Embryonic facial prominence (tissue), 1 donor: ENCODE measurements at regions not wholly inside any gene's neighbourhood (a gene's known extent, or its start where the extent isn't known, plus 50 kb on each side); places are given as distances from the start of the nearest gene placed in this dataset.
A peak's percentile ranks its signal among the peaks of the same experiment; 100 is the strongest.
"Not testable (repeated sequence)": the region's sequence is repeated elsewhere in the genome, so short reads cannot be mapped to it uniquely, and the experiment has no call there.

Experiments used
- DNase-seq: peaks from one replicate; pipeline ENCODE4 v3.0.0-alpha.2; 2016; ENCODE audit errors: extremely low spot score

DNA sequence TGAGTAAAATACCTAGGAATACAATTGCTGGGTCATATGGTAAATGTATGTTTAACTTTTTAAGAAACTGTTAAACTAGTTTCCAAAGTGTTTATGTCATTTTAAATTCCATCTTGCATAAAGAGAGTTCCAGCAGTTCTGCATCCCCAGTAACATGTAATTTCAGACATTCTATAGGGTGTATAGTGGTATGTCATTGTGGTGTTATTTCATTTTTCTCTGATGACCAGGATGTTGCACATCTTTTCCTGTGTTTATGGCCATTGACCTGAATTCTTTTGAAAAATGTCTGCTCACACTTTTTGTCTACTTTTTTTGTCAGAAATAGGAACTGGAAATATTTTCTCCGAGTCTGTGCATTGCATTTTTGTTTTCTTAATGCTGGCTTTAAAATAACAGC lies 128.9 kb downstream of the TMEM200A start:
- DNase-seq: no peak

DNA sequence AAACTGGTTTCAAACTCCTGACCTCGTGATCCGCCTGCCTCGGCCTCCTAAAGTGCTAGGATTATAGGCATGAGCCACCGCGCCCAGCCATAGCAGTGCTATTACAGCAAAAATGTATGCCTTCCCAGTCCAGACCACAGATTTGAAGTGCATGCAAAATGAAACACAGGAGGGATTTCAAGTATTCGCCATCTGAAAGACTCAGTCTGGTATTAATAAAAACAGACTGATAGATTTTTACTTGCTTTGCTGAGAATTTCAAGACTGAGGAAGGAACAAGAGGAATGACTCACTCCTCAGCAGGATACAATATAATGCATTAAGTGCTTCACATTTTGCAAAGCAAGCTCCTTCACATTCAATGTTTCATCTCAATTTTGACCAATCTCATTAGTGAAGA lies 134.9 kb downstream of the TMEM200A start:
- peak; percentile 37 for DNase-seq

- DNase-seq: no peak
These were observed 137.3 kb downstream of the TMEM200A start for GRCh38 chr6:130503146-130503545.

DNA sequence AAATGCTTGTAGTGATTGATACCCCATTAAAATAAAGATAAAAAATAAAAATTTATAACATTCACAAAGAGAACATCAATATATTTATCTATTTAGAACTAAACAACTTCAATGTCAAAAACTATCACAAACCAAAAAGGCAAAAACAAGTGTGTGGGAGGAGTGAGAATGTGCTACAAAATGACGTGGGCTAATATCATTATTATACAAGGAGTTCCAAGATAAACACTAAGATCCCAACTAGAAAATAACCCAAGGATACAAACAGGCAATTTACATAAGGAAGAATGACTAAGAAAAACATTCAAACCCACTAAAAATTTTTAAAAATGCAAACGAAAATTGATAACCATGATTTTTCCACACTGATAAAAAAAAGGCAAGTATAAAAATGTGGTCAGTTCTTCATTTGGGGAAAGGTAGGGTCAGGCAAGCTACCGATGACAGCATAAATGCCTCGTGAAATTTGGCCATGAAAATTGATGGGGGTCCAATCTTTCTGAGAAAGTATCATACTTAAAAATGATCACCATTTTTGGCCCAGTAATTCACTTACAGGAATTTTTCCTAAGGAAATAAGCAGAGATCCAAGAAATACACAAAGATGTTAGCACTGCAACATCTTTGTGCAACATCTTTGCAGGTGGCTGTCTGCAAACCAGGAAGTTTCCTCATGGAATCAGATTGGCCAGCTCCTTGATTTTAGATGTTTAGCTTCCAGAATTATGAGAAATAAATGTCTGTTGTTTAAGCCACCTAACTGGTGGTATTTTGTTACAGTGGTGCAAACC lies 140.2 kb downstream of the TMEM200A start:
- no peak for DNase-seq

- DNase-seq: not testable (repeated sequence)
These were observed 141.3 kb downstream of the TMEM200A start for GRCh38 chr6:130507005-130507665.

GRCh38 chr6:130507666-130508028 lies 141.8 kb downstream of the TMEM200A start:
- no peak for DNase-seq

DNA sequence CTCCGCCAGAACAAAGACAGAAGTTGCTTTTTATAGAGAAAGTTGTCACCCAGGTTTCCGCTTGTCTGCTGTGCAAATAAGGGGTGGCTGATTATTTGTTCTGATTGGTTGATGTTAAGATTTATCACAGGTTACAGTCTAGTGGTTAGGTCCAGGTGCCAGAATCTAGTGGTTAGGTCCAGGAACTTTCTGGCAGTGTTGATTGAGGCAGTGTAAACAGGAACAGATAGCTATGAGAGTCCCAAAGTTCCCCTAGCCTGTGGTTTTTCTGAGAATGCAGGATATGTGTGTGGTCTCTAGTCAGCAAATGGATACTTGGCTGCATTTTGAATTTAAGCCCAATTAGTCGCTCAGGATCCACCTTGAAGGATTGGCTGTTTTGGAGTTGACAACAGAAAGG lies 148.0 kb downstream of the TMEM200A start:
- no peak for DNase-seq

DNA sequence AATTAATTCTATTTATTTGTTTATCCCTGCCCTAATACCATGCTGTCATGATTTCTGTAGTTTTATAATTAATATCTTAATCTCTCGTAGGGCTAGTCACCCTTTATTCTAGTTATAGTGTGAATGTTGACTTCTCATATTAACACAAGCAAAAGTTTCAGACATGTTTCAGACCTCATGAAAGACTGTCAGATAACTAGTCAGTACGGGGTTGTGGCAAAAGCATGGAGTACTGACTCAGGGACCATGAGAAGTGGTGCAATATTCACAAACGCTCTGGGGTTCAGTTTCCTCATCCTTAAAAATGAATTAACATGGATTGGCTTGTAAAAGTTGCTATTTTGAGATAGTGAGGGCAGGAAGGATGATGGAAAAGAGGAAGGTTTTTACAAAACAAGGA lies 148.9 kb downstream of the TMEM200A start:
- DNase-seq: no peak

GRCh38 chr6:130515306-130515705 lies 149.5 kb downstream of the TMEM200A start:
- no peak for DNase-seq

DNA sequence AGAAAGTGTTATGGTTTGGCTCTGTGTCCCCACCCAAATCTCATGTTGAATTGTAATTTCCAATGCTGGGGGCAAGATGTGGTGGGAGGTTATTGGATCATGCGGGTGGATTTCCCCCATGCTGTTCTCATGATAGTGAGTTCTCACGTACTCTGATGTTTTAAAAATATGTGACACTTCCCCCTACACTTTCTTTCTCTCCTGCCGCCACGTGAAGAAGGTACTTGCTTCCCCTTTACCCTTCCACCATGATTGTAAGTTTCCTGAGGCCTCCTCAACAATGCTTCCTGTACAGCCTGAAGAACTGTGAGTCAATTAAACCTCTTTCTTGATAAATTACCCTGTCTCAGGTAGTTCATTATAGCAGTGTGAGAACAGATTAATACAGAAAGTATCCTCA lies 150.8 kb downstream of the TMEM200A start:
- DNase-seq: no peak

DNA sequence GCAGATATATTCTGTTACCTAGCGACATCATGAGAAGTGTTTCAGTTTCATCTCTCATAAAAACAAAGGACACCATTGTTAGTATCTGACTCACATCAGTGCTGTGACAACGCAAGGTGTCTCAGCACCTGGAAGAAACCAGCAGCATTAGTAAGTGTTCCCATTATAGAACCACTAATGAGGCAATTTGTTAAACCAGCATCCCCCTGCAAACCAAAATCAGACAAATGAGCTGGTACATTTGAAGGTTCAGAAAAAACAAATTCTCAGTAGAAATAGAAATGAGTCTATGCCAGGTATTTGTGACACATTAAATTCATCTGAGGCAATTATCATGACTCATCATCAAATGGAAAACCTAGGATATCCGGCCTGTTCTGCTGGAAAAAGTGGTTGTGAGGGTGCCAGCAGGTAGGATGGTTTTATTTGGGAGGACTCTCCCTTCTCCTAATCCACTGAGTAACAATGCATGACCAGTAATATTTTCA lies 151.7 kb downstream of the TMEM200A start:
- no peak for DNase-seq

- DNase-seq: no peak
These were observed 152.8 kb downstream of the TMEM200A start for GRCh38 chr6:130518588-130518987.

- no peak for DNase-seq
These were observed 154.4 kb downstream of the TMEM200A start for GRCh38 chr6:130520221-130520620.

DNA sequence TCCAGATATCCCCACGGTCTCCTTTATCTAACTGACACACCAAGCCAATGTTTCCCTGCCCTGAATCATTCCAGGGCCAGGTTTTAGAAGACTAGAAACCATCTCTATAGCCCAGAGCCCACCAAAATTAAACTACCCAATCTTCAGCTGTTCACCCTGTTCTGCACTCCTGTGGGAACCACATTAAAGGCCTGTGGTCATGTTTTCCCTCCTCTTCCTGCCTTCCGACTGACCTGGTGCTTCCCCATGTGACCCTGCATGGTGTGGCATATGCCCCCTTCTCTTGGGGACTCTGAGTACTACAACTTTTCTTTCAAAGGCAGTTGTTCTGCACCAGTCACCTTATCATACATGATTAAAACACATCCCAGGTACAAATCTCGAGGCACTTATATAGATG lies 155.0 kb downstream of the TMEM200A start:
- no peak for DNase-seq

DNA sequence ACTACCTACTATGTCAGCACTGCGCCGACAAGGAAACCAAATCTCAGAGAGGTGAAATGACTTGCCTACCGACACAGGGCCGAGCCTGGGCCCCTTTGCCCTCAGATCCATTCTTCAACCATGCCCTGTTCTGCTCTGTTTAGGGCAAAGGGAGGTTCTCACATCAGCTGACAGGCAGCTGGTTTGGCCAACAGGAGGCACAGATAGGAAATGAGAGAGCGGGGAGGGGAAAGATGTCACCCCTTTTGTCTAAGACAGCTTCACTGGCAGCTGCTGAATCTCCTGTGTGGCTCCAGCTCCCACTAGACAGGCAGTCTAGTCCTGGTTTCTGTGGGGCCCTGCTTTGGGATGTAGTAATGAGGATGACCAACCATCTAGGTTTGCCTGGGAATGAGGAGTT lies 158.7 kb downstream of the TMEM200A start:
- no peak for DNase-seq

GRCh38 chr6:130525408-130525807 lies 159.6 kb downstream of the TMEM200A start:
- no peak for DNase-seq

- no peak for DNase-seq
These were observed 160.6 kb downstream of the TMEM200A start for GRCh38 chr6:130526466-130526865.

GRCh38 chr6:130527173-130527572 lies 161.4 kb downstream of the TMEM200A start:
- DNase-seq: no peak

DNA sequence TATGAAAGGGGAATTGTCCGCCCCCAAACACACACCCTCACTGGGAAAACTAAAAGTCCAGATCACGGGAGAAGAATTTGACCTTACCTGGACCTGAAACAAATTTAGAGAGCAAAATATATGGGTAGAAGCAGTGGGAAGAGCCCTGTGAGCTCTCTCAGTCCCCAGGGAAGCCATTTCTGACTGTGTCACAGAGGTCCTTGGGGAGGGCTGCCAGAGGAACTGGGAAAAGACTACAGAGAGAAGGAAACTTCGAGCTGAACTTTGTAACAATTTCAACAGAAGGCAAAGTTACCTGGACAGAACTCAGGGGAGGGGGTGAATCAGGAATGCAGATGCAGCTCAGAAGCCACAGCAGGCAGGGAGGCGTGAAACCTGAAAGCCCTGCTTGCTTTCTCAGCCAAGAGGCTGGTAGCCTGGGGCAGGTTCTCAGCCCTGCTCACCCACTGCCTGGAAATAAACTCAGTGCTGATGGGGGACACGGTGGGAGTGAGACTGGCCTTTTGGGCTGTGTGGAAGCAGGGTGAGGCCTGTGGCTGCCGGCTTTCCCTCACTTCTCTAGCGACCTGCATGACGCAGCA lies 163.8 kb downstream of the TMEM200A start:
- no peak for DNase-seq

GRCh38 chr6:130534627-130535026 lies 168.8 kb downstream of the TMEM200A start:
- DNase-seq: no peak

DNA sequence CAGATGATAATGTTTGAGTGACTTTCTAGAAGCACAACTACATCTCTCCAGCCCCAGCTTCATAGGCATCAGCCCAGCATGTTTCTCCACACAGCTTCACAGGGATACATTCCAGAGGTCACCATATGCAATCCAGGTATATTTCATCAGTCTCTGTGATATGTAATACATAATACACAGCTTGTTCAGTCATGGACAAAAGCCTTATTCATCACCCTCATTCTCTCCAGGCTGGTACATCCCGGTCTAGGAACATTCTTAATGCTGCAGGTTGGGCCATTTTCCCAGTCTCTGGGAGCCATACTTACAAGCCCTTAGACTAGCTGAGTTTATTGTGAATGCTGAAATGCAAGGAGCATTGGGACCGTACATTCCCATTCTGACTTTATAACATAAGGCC lies 169.4 kb downstream of the TMEM200A start:
- no peak for DNase-seq

DNA sequence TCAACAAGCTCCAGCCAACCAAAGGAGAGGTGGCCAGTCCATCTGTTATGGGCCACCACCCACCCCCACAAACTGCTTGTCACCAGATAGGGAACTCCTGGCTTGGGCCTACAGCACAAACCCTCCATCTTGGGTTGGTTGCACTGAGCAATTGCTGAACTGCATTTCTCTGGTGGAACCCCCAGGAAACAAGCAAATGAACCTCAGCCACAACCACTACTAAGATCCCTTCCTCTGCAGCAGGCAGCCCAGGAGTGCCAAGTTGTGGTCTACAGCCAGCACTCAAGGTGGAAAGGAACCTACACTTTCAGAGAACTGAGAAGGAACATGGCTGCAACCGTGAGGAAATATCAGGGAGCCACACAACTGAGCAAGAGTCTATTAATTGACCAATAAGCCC lies 171.6 kb downstream of the TMEM200A start:
- DNase-seq: no peak

DNA sequence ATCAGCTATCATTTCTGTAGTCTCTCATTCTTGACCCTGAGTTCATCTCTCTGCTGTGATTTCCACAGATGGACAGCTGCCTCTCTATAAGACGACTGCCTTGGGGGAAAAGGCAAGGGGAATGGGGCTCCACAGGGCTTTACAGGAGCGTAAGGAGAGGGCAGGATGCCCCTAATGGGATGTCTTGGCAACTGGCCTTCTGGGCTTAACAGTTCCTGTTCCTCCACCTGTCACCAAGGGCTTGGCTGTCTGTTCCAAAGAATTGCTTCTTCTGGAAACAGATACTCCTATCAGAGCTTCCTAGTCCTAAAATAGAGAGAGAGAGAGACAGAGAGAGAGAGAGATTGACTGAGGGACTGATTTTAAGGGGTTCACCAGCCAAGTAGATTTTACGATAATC lies 181.9 kb downstream of the TMEM200A start:
- DNase-seq: no peak
